Peyer's patch (tissue), 4 donors: ENCODE measurements at regions not wholly inside any gene's neighbourhood (a gene's known extent, or its start where the extent isn't known, plus 50 kb on each side); places are given as distances from the start of the nearest gene placed in this dataset.

Experiments
- POLR2A ChIP-seq, 2 donors: fragments of 450-650 bp; IDR thresholded peaks; one replicate each; pipeline ENCODE4 v1.5.1; 2017; ENCODE audit warnings: antibody characterized with exemption in 2 of 2, mild to moderate bottlenecking in 2 of 2, moderate library complexity in 2 of 2
- TF ChIP-seq, protein P1 (sequence below), 6 experiments: fragments of 450-650 bp in 4 of 6; fragments of 200-600 bp in 2 of 6; sonication (generic) in 1 of 6; IDR thresholded peaks; one replicate each; pipeline ENCODE4 v1.5.1; 2017 to 2019; ENCODE audit warnings: antibody characterized with exemption in 6 of 6, mild to moderate bottlenecking in 3 of 6, moderate library complexity in 1 of 6

DNA sequence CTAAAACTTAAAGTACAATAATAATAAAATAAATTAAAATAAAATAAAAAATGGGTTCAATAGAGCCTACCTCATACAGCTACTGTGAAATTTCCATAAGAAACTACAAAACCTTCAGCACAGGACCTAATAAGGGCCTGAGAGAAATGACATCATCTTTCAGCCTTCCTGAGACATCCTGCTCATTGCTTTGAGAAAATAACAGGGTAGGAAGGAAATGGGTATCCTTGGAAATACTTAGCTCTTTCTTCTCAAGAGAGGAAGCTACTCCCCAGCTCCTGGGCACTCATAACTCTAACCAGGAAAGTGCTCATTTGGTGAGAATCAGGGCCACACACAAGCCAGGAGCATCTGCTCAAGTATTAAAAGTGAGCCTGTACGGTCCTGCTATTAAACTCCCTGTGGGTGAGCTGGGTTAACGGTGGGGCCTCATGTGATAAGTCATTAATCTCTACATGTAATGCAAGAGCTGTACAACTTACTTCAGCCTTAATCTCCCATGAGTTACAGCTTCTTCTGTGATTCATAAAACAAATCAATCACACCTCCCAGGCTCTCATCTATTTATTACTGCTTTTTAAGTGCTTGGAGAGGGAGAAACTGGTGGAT, 141.4 kb downstream of the MAFB start:
- TF ChIP-seq, protein P1, sequence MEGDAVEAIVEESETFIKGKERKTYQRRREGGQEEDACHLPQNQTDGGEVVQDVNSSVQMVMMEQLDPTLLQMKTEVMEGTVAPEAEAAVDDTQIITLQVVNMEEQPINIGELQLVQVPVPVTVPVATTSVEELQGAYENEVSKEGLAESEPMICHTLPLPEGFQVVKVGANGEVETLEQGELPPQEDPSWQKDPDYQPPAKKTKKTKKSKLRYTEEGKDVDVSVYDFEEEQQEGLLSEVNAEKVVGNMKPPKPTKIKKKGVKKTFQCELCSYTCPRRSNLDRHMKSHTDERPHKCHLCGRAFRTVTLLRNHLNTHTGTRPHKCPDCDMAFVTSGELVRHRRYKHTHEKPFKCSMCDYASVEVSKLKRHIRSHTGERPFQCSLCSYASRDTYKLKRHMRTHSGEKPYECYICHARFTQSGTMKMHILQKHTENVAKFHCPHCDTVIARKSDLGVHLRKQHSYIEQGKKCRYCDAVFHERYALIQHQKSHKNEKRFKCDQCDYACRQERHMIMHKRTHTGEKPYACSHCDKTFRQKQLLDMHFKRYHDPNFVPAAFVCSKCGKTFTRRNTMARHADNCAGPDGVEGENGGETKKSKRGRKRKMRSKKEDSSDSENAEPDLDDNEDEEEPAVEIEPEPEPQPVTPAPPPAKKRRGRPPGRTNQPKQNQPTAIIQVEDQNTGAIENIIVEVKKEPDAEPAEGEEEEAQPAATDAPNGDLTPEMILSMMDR (IDR thresholded peaks at IDR 0.05), result no peak
- TF ChIP-seq POLR2A (IDR thresholded peaks at IDR 0.05), result no peak
